Thoracic aorta (tissue), 2 donors: ENCODE measurements at regions not wholly inside any gene's neighbourhood (a gene's known extent, or its start where the extent isn't known, plus 50 kb on each side); places are given as distances from the start of the nearest gene placed in this dataset.

Experiments used
- ATAC-seq: fragments of 150-250 bp; one replicate; pipeline ENCODE4 v1.8.0; 2017; ENCODE audit warnings: low read depth; ENCODE audit not compliant: insufficient number of reproducible peaks, low FRiP score
- DNase-seq: peaks from one replicate; pipeline ENCODE4 v3.0.0-alpha.2; 2020; ENCODE audit warnings: low spot score
- H3K27ac ChIP-seq, 2 donors: fragments of 200-600 bp; sonication (generic); 1 replicate in 1 of 2; 2 replicates in 1 of 2; pipeline ENCODE4 v1.5.1; 2016; ENCODE audit warnings: mild to moderate bottlenecking in 2 of 2, moderate library complexity in 2 of 2
- H3K27me3 ChIP-seq: fragments of 200-600 bp; sonication (generic); replicated peaks from 2 replicates; pipeline ENCODE4 v1.6.0; 2016; ENCODE audit warnings: mild to moderate bottlenecking; ENCODE audit not compliant: insufficient read depth
- H3K36me3 ChIP-seq: fragments of 200-600 bp; sonication (generic); one replicate; pipeline ENCODE4 v1.5.1; 2016
- H3K4me1 ChIP-seq, 2 donors: fragments of 200-600 bp; sonication (generic); 1 replicate in 1 of 2; 2 replicates in 1 of 2; pipeline versions ENCODE4 v1.5.1 to v1.6.0; 2016; ENCODE audit warnings: low read depth in 2 of 2, mild to moderate bottlenecking in 1 of 2; ENCODE audit not compliant: control insufficient read depth in 1 of 2
- H3K4me3 ChIP-seq: fragments of 200-600 bp; sonication (generic); 2 replicates; pipeline ENCODE4 v1.5.1; 2016; ENCODE audit warnings: mild to moderate bottlenecking
- H3K9me3 ChIP-seq: fragments of 200-600 bp; sonication (generic); 2 replicates; pipeline ENCODE4 v1.5.1; 2016
- CTCF ChIP-seq: fragments of 200-600 bp; sonication (generic); IDR thresholded peaks from one replicate; pipeline ENCODE4 v1.5.1; 2019; ENCODE audit warnings: antibody characterized with exemption

- Histone ChIP-seq H3K27me3 (no peaks in the 10 kb centered on the region), H3K4me1 (peaks cover 0 to 17% of the 10 kb centered on the region in 2 donors), H3K9me3 (no peaks in the 10 kb centered on the region), H3K4me3 (no peak overlapping the region), H3K36me3 (no peaks in the 10 kb centered on the region), H3K27ac (no peak overlapping the region)
- no peak for TF ChIP-seq CTCF
- DNase-seq (no peak), ATAC-seq (no peak)
These were observed 126.2 kb upstream of the FGGY start for GRCh38 chr1:59170659-59171058.

GRCh38 chr1:59171788-59172187 lies 125.1 kb upstream of the FGGY start:
- H3K36me3 ChIP-seq = no peaks in the 10 kb centered on the region
- peaks cover 0 to 17% of the 10 kb centered on the region in 2 donors for H3K4me1 ChIP-seq
- H3K27ac ChIP-seq = no peak overlapping the region
- no peaks in the 10 kb centered on the region for H3K27me3 ChIP-seq
- DNase-seq (no peak), ATAC-seq (no peak)
- no peaks in the 10 kb centered on the region for H3K9me3 ChIP-seq
- no peak overlapping the region for H3K4me3 ChIP-seq
- TF ChIP-seq CTCF = no peak

GRCh38 chr1:59172693-59173092 lies 124.2 kb upstream of the FGGY start:
- DNase-seq = no peak
- H3K27ac ChIP-seq = no peak overlapping the region
- ATAC-seq = no peak
- TF ChIP-seq CTCF = no peak
- H3K4me1 ChIP-seq = peaks cover 0 to 17% of the 10 kb centered on the region in 2 donors
- no peaks in the 10 kb centered on the region for H3K36me3 ChIP-seq
- H3K9me3 ChIP-seq = no peaks in the 10 kb centered on the region
- H3K27me3 ChIP-seq = no peaks in the 10 kb centered on the region
- no peak overlapping the region for H3K4me3 ChIP-seq

- no peak for TF ChIP-seq CTCF
- Histone ChIP-seq H3K9me3 (no peaks in the 10 kb centered on the region), H3K27ac (no peak overlapping the region), H3K4me1 (peaks cover 0 to 25% of the 10 kb centered on the region in 2 donors), H3K36me3 (no peaks in the 10 kb centered on the region), H3K4me3 (no peak overlapping the region), H3K27me3 (no peaks in the 10 kb centered on the region)
- DNase-seq = no peak
- no peak for ATAC-seq
These were observed 123.2 kb upstream of the FGGY start for GRCh38 chr1:59173721-59174120.

GRCh38 chr1:59176471-59176870 lies 120.4 kb upstream of the FGGY start:
- no peaks in the 10 kb centered on the region for H3K27me3 ChIP-seq
- ATAC-seq = no peak

More at GRCh38 chr1:59176471-59176870, 120.4 kb upstream of the FGGY start:
- no peaks in the 10 kb centered on the region for H3K9me3 ChIP-seq
- H3K4me3 ChIP-seq = no peak overlapping the region
- no peaks in the 10 kb centered on the region for H3K36me3 ChIP-seq
- no peak for DNase-seq
- no peak overlapping the region for H3K27ac ChIP-seq
- TF ChIP-seq CTCF = no peak
- peaks cover 8 to 43% of the 10 kb centered on the region in 2 donors for H3K4me1 ChIP-seq
